Transverse colon (tissue), 1 donor: ENCODE measurements at regions not wholly inside any gene's neighbourhood (a gene's known extent, or its start where the extent isn't known, plus 50 kb on each side); places are given as distances from the start of the nearest gene placed in this dataset.

Experiments
- EP300 ChIP-seq: sonication (generic); formaldehyde crosslinking; IDR thresholded peaks from one replicate; pipeline ENCODE4 v1.6.1; 2017; ENCODE audit warnings: antibody characterized with exemption, low read depth
- POLR2A ChIP-seq: fragments of 450-650 bp; IDR thresholded peaks from one replicate; pipeline ENCODE4 v1.6.1; 2016; ENCODE audit warnings: antibody characterized with exemption, mild to moderate bottlenecking, moderate library complexity

DNA sequence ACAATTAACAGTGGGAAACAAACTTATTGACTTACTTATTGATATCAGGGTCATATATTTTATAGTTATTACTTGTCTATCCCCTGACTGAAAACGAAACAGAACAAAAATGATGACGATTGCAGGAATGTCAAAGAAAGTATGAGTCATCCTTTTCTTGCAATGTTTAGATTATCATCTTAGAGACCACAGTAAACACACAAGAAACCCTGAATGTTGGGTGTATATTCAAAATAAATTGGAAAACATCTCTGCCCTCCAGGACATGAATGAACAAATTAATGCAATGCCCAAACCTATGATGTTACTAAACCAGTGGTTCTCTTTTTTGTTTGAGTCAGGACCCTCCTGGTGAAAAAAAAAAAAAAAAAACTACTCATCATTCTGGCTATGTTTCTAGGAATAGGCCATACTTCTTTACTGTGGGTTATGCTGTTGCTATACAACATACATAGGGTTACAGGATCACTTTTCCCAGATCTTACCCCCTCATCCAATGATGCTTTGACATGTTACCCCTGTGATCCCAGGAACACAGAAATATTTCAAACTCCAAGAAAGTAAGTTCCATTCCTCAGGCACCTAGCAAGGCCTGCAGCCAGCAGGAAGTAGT, 623.4 kb upstream of the IGFBP3 start:
- TF ChIP-seq POLR2A: no peak
- TF ChIP-seq EP300: no peak
